NCI-H2081 (cell line): ENCODE measurements at regions not wholly inside any gene's neighbourhood (a gene's known extent, or its start where the extent isn't known, plus 50 kb on each side); places are given as distances from the start of the nearest gene placed in this dataset.

Source experiments
- DNase-seq, 2 experiments: peaks; one replicate each; lab custom pipeline; 2025; lab: John Stamatoyannopoulos, UW

DNA sequence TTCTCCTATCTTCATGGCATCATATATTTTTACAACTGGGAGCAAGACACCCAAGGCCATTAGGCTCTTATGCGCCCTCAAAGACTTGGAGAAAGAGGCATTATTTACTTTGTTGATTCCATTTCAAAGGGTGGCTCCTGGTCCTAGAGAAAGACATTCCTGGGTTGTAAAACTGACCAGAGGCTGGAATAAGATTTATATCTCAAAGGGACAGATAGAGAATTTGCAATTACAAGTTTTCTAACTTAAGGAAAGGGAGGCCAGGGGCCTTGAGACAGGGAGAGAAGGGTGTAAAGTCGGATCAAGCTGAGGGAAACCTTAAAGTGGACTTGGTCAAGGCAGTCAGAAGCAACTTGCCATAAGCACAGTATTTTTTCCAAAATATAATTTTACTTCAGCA, 1086.0 kb downstream of the SORCS3 start:
- DNase-seq: no peak

DNA sequence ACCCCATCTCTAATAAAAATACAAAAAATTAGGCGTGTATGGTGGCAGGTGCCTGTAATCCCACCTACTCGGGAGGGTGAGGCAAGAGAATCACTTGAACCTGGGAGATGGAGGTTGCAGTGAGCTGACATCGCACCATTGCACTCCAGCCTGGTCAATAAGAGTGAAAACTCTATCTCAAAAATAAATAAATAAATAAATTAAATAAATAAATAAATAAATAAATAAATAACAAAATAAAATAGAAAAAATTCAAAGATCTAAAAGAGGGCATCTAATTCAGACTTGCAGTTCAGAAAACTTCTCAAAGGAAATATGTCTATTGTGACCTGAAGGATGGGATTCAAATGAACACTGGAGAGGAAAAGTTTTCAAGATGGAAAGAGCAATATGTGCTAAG, 1085.1 kb downstream of the SORCS3 start:
- DNase-seq: no peak

DNA sequence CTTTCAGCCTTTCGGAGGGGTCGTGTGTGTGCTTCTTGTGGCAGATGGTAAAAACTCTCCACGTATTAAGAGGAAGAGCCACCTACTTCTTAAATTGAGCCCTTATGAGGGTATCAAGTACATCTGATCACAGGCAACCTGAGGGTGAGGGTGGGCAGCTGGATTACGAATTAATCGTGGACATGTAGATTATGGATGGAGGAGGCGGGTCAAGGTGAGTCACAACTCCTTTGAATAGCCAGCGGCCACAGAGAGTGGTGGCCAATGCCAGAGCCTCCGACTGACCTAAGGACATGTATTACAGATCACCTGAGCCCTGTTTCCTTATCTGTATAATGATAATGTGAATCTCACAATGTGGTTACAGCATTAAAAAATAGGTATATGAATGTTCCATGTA, 1083.9 kb downstream of the SORCS3 start:
- DNase-seq: no peak

DNA sequence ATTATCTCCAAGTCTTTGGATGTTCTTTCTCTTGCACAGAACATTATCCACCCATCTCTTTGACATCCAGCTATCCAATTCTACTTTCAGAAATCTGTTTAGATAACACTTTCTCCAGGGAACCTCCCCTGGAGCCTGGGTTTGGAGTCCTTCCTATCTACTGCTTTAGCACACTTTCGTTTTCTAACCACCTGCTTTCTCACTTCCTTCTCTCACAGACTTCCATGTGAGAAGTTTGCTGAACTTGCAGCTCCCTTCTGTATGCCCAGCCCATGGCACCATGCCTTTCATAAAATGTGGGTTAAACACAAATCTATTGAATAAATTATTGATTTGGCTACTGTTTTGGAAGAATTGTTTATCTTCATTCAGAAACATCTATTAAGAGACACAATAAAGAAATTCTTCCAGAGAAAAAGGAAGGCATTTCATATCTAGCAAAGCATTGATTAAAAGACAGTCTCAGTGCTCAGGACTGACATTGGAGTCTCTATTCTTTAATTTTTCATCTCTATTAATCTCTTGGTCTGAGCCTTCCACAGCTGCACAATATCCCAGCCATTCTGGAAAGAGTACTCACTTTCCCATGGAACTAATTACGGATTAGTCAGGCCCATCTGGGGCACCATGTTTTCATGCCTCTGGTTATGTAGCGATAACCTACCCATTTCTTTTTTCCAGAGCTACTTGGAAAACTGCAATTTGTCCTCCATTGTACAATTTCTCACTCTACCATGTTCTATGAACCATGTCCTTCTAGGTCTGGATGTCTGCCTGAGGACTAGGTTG, 1077.3 kb downstream of the SORCS3 start:
- DNase-seq: no peak

DNA sequence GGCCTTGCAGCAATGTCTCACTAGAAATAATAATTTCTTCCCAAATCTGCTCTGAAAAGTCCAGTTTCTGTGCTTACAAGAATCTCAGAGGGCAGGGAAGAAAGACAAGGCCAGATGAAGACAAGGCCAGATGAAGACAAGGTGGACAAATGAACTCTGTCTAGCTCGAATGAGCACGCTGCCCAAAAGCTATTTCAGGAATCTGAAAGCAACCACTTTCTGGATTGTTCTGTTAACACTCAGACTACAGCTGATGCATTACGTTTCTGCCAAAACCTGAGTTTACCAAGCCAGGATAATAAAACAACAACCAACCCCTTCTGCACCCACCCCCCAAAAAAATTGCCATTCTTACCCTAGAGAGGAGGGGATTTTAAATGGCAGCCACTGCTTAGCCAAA, 1073.6 kb downstream of the SORCS3 start:
- no peak for DNase-seq

- no peak for DNase-seq
Measured at GRCh38 chr10:105707603-105708002, 1066.5 kb downstream of the SORCS3 start.

- no peak for DNase-seq
Measured at GRCh38 chr10:105706281-105707026, 1065.4 kb downstream of the SORCS3 start.

- no peak for DNase-seq
Measured at GRCh38 chr10:105702211-105702610, 1061.1 kb downstream of the SORCS3 start.

- DNase-seq: no peak
Measured at GRCh38 chr10:105700218-105700617, 1059.1 kb downstream of the SORCS3 start.

- DNase-seq: no peak
Measured at GRCh38 chr10:105699504-105699903, 1058.4 kb downstream of the SORCS3 start.

DNA sequence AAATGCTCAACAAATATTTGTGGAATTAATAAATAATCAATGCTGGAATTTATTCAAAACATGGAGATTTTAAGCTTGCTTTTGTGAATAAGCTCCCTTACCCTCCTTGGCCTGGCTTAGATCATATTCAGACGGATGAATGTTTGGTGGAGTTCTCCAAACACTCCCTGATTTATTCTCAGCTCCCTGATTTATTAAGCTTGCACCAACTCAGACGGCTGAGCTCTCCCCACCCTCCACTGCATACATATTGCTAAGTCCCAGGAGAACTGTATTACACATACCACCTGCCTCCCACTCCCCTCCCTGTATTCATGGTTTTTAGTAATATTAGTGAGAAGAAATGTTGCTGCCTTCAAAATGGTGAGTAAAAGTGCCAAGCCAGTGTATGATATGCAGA, 1057.5 kb downstream of the SORCS3 start:
- no peak for DNase-seq

DNA sequence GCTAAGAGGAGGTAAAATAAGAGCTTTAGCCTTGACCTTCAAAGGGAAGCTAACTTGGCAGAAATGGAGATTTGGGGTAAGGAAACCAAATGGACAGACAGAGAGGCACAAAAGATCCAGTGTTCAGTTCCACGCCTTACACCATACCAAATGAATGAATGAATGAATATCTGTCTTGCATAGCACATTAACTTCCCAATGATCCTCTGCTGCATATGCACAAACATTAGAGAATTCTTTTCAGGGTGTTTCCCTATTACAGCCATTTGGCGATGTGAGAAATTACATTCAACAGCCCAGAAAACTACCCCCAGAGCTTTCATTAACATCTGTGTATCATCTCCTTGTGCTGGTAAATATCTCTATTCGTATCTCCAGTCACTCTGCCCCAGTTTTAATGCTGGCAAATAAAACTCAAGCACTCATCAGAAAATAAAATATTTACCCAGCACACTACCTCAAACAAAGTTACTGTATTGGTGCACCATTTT, 1056.2 kb downstream of the SORCS3 start:
- no peak for DNase-seq

- no peak for DNase-seq
Measured at GRCh38 chr10:105691811-105692210, 1050.7 kb downstream of the SORCS3 start.

- no peak for DNase-seq
Measured at GRCh38 chr10:105682911-105683310, 1041.8 kb downstream of the SORCS3 start.

- DNase-seq: no peak
Measured at GRCh38 chr10:105681051-105681450, 1040.0 kb downstream of the SORCS3 start.

DNA sequence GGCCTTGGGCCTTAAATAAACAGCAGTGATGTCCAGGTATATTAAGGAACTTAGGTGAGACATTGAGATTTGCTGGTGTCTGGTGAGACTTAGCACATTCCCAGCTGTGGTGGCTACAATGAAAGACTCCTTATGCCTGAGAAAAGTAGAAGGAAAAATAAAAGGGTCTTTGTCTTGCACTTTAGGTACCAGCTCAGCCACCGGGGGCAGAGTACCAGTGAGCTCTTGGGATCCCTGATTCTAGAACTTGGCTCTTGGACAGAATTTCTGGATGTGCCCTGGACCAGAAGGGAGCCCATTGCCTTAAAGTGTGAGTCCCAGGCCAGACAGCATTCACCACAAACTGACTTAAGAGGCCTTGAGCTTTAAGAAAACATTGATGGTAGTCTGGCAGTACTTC, 1038.7 kb downstream of the SORCS3 start:
- no peak for DNase-seq

- DNase-seq: no peak
Measured at GRCh38 chr10:105675333-105675732, 1034.2 kb downstream of the SORCS3 start.

DNA sequence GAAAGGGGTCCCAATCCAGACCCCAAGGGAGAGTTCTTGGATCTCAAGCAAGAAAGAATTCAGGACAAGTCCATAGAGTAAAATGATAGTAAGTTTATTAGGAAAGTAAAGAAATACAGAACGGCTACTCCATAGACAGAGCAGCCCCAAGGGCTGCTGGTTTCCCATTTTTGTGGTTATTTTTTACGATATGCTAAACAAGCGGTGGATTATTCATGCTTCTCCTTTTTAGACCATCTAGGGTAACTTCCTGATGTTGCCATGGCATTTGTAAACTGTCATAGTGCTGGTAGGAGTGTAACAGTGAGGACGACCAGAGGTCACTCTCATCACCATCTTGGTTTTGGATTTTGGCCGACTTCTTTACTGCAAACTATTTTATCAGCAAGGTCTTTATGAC, 1033.4 kb downstream of the SORCS3 start:
- DNase-seq: no peak

GRCh38 chr10:105658696-105659095, 1017.6 kb downstream of the SORCS3 start:
- no peak for DNase-seq

GRCh38 chr10:105656856-105657255, 1015.8 kb downstream of the SORCS3 start:
- no peak for DNase-seq

DNA sequence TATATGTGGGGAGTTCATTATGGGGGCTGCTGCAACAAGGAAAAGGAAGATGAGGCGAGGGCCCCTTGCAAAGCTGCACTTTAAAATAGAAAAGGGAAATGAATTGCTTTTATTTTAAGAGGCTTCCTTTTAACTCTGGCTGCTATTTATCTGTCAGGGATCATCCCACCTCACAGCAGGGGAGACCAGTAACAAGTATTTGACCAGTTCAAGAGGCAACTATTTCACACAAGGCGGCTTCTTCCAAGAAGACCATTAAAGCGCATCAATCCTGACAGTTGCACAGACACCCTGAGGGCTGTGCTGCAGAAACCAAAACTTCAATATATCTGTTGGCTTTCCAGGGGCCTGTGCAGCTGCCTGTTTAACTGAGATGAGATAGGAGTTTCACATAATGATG, 1009.2 kb downstream of the SORCS3 start:
- no peak for DNase-seq

DNA sequence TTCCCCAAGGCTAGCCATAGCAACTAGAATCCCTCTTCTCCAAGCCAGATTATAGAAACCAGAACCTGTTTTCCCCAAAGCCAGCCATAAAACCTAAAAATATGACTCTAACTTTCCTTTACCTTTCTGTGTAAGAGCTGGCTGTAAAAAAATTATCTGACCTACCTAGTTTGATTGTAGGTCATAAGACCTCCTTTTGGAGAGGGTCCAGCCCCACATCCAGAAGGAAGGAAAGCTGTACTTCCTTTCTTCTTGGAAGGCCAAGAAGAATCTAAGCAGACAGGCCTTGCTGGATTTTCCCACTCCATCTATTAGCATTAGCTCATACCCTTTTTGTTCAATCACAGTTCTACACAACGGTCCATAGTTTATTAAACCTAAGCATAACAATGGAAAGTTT, 1006.3 kb downstream of the SORCS3 start:
- no peak for DNase-seq

DNA sequence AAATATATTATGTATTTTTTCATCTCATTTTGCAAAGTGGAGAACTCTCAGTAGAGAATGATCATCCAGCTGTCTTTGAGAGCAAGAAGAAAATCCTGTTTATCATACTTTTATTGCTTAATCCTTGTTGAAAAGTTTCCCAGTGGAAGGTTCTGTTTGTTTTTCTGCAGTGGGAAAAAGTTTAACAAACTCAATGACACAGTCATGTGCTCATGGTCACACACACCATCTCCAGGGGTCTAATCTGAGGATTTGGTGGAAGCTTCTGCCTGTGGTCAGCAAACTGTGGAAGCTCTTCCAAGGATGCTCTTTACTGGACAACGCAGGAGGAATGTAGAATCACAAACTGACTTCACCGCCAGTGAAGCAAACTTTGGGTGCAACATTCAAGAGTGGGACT, 1003.9 kb downstream of the SORCS3 start:
- no peak for DNase-seq
